ENCODE measurements at regions not wholly inside any gene's neighbourhood (a gene's known extent, or its start where the extent isn't known, plus 50 kb on each side); places are given as distances from the start of the nearest gene placed in this dataset.
"Not testable (repeated sequence)": the region's sequence is repeated elsewhere in the genome, so short reads cannot be mapped to it uniquely, and the experiment has no call there.

GRCh38 chrX:3795411-3795810, 82.0 kb upstream of the PRKX start:
- not testable (repeated sequence) for TF ChIP-seq CTCF (IDR thresholded peaks at IDR 0.05; ENCODE audit: low read depth, low read length, poor library complexity, severe bottlenecking); EZH2phosphoT487 (IDR thresholded peaks at IDR 0.05; ENCODE audit: borderline replicate concordance, low read length)

All from DOHH2 (cell line).